Hepatic stellate cell (primary cell): ENCODE measurements at regions not wholly inside any gene's neighbourhood (a gene's known extent, or its start where the extent isn't known, plus 50 kb on each side); places are given as distances from the start of the nearest gene placed in this dataset.

Experiments
- DNase-seq: peaks from one replicate; pipeline ENCODE4 v3.0.0; 2011; ENCODE audit warnings: low spot score

- no peak for DNase-seq
Measured at GRCh38 chrX:106510713-106511403, 100.9 kb upstream of the RADX start.
